NCI-H345 treated with DMSO at 0.1 percent for 48 hours (cell line): ENCODE measurements at regions not wholly inside any gene's neighbourhood (a gene's known extent, or its start where the extent isn't known, plus 50 kb on each side); places are given as distances from the start of the nearest gene placed in this dataset.

Experiments
- DNase-seq: peaks from one replicate; lab custom pipeline; 2025; ENCODE audit not compliant: unreplicated experiment; lab: John Stamatoyannopoulos, UW

DNA sequence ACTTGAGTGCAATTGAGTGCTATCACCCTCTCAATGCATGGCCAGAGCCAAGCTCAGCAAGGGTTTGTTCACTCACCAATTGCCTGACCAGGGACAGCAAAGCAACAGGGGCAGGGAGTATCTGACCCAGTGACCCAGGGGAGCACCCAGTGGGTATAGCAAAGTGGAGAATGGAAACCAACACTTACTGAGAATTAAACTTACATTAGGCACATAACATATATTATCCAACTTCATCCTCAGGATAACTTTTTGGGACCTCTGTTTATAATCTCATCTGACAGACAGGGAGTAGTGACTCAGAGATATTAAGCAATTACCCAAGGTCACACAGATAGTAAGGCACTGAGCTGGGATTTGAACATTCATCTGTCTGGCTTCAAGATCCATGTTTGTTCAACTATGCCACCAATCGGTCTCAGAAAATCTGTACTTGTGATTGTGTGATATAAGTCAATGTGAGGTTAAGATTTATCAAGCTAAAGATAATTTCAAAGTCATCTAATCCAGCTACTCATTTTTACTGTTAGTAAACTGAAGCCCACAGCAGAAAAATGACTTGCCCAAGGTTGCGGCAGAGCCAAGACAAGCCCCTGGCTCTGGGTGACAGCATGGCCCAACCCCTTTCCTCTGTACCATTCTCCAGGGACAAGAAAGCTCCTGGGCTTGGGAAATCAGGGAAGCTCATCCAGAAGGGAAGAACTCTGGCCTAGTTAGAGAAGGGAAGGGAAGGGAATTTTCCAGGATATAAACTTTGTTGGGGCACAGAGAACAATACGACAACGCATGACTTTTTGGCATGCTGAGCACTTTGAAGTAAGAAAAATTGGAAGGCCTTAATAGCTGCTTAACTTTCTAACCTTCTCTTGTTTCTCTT lies 138.0 kb upstream of the SMAD3 start:
- no peak for DNase-seq

DNA sequence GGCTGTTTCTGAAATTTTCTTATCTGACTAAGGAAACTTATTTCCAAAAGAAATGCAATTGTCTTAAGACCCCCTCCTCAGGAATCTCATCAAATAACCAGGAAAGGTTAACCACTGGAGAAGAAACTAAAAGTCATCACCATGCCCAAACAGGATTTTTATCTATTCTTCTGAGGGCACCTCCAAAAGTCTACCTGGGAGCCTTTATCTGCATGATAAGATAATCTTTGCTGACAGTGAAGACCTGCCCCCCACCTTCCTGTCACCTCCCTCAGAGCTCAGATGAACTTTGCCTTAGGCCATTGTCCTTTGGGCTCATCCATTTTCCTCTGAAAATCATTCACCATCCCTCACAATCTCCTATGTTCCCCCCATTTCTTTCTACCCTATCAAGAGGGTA lies 137.3 kb upstream of the SMAD3 start:
- DNase-seq = no peak

DNA sequence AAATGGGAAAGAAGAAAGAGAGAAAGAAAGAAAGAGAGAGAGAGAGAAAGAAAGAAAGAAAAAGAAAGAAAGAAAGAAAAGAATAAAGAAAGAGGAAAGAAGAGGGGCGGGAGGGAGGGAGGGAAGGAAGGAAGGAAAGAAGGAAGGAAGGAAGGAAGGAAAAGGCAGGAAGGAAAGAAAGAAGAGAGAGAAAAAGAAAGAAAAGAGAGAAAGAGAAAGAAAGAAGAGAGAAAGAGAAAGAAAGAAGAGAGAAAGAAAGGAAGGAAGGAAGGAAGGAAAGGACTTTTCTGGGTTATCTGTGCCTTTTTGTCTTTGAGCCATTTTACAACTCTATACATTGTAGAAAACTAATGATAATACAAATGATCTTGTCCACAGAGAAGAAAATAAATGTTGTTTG lies 136.6 kb upstream of the SMAD3 start:
- no peak for DNase-seq

DNA sequence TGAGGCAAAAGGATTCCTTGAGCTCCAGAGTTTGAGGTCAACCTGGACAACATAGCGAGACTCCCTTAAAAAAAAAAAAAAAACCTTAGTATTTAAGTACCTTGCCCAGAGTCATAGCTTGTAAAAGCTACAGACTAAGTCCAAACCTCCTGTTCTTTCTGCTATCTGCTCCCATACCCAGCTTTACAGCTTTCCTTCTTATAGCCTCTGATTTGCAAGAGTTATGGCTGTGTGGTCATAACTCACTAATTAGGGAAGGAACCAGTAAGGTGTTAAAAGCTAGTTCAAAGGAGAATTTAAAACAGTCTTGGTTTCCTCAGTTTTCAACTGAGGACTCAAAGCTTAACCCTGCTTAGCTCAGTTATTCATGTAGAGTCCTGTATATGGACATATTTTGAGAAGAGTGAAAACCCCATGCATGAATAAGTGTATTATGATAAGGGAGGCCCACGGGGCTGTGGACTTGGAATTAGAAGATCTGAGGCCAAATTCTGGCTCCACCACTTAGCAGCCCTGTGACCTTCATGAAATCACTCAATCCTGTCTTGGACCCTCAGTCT lies 135.5 kb upstream of the SMAD3 start:
- no peak for DNase-seq

DNA sequence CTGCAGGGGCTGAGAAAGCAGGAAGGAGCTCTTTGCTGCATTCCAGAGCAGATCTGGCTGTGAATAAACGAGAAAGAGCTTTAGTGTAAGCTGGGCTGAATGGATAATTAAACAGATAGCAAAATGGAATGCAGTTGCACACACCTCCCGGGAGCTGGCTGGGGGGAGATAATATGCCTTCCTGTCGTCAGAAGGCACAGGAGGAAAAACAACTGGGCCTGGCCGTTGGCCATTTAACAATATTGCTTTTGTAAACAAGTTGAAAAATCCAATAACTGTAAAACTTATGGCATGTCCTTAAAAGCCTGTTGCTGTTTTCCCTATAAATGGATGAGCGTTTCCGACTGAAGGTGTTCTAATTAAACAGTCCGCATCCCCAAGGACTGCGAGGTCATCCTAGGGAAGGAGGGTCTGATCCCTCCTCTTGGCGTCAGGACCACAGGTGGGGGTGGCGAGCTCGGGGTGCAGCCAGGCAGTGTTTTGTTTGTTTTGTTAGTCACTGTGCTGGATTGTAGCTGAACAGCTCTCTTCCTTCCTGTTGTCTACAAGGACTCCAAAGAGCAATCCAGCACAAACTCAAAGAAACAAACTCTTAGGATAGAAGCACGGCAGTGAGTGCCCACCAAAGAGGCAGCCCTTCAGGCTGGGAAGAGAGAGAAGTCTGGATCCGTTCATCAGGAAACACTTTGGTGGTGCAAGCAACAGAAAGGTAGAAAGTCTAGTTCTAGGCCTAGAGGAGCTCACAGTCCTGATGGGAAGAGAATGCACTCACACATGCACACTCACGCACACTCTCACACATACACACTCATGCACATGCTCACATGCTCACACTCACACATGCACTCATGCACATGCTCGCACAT lies 133.4 kb upstream of the SMAD3 start:
- no peak for DNase-seq

DNA sequence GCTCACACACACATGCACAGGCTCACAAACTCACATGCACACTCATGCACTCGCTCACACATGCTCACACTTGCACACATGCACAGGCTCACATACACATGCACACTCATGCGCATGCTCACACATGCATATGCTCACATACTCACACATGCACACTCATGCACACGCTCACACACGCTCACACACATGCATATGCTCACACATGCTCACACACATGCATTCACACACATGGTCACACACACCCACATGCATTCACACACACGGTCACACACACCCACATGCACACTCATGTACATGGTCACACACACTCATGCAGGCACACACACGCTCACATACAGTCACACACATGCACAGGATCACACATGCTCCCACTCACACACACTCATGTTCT lies 132.8 kb upstream of the SMAD3 start:
- DNase-seq = no peak

DNA sequence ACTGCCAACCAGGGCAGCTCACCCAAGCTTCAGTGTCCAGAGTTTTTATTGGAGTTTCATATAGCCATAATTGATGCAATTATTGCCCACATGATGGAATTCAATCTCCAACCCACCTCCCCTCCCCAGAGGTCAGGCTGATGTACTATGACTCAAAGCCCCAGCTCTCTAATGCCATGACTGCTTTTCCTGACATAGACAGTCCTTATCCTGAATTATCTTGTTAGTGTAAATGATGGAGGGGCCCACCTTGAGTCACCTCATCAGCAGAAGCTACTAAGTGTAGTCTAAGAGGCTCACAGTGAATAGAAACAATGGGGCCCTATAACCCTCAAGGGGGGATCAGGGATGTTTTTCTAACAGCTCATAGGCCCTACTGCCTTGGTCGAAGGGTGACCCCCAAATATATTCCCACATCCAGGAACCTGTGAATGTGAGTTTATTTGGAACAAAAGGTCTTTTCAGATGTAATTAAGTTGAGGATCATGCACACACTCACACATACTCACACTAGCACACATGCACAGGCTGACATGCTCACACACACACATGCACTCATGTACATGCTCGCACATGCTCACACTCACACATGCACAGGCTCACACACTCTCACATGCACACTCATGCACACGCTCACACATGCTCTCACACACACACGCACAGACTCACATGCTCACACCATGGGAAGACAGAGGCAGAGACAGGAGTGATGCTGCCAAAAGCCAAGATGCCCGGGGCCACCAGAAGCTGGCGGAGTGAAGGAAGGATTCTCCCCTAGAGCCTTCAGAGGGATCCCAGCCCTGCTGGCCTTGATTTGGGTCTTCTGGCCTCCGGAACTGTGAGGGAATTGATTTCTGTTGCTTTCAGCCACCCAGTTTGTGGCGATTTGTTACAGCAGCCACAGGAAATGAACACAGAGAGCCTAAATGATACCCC lies 131.2 kb upstream of the SMAD3 start:
- no peak for DNase-seq

DNA sequence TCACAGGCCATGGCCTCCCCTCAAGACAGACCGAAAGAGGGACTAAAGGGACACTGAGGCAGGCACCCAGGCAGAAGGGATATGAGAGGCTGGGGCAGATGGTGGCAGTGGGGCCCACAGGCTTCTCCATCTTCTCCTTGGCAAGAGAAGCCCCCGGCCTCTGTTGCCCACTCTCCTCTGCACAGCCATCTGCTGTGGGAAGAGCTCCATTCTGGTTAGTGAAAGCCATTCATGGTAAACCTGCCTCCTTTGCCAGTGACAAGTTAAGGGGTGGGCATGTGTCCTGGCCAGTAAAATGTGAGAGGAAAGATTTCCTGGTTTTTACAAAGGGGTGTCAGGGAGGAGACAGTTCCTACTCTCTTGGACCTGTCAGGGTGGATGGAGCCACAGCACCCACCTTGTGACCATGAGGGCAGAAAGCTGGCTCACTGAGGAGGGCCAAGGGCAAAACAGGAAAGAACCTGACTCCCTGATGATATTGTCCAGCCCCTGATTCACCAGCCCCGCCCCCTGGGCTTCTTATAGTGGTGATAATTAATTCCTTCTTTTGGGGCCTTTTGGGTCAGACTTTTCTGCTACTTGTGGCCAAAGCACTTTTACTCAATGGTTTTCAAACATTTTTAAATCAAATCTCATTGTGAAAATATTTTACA lies 130.4 kb upstream of the SMAD3 start:
- no peak for DNase-seq

DNA sequence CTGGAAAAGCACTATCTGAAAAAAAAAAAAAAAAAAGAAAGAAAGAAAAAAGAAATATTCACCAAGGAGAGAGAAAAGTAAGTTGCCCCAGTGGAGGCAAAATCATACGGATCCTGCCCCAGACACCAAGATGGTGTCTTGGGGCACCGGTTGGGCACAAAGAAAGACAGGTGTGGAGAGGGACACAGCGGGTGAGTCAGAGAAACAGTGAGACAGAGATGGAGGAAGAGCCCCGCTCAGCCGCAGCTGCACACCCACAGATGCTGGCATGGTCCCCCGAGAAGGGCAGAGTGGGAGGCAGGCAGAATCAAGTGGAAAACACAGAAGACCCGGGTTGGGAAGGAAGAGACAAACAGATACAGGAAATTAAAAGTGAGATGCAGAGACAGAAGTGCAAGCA lies 129.7 kb upstream of the SMAD3 start:
- no peak for DNase-seq

DNA sequence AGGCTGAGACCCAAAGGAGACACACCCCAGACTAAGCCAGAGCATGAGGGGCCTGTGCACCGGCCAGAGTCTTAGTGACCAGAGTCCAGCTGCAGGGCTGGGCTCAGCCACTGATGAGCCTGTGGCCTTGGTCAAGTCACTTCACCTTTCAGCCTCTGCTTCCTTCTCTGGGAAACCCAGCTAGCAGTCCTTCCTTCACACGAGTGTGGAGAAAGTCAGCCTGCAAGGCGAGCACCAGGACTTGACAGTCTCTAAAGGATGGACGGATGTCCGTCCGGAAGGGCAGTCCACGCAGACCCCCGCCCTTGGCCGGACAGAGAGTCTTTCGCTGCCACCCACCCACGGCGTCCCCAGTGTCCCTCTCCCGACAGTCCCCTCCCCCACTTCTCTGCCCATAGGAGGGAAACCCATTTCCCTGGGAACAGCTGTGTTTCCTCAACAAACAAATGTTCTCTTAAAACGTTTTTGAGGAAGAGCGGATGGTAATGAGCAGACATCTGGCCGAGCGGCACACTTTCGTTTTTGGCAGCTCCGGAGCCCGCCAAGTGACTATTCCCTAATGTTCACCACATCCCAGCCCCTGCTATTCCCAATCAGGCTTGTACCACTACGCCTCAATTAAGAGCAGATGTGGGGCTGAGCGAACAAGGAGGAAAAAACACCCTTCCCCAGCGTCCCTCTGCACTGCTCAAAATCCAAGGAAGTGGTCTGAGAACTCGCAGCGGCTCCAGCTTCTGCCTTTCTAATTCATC lies 129.1 kb upstream of the SMAD3 start:
- DNase-seq = no peak

DNA sequence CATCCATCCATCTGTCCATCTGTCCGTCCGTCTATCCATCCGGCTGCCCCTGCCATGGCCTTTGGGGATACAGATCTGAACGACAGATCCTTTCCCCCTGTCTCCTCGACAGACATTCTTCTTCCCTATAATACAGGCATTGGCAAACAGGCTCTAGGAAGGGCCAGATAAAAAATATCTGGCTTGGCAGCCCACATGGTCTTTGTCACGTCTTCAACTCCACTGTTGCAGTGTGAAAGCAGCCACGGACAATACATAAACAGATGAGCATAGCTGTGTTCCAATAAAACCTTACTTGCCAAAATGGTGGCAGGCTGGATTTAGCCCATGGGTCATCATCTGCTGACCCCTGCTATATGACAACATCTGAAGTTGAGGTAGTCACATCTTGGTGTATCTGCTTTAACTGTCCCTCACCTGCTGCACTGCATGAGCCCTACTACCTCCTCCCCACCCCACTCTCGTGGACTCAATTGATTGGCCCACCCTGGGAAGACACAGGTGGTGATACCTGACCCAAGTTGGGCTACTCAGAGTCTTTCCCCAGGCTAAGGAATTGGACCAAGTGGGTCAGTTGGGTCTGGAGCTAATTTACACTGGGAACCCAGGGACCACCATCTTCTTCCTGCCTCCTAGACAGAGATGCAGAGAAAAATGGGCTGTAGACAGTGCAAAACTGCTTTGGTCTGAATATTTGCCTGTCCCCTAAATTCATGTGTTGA lies 128.4 kb upstream of the SMAD3 start:
- no peak for DNase-seq

DNA sequence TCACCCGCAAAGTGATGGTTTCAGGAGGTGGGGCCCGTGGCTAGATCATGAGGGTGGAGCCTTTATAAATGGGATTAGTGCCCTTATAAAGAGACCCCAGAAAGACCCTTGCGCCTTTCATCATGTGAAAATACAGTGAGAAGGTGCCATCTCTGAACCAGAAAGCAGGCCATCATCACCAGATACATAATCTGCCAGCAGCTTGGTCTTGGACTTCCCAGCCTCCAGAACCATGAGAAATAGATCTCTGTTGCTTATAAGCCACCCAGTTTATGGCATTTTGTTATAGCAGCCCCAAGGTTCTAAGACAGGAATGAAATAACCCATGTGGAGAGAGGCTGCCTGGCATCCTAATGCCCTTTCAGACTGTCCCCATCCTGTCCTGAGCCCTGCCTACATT lies 127.8 kb upstream of the SMAD3 start:
- no peak for DNase-seq

DNA sequence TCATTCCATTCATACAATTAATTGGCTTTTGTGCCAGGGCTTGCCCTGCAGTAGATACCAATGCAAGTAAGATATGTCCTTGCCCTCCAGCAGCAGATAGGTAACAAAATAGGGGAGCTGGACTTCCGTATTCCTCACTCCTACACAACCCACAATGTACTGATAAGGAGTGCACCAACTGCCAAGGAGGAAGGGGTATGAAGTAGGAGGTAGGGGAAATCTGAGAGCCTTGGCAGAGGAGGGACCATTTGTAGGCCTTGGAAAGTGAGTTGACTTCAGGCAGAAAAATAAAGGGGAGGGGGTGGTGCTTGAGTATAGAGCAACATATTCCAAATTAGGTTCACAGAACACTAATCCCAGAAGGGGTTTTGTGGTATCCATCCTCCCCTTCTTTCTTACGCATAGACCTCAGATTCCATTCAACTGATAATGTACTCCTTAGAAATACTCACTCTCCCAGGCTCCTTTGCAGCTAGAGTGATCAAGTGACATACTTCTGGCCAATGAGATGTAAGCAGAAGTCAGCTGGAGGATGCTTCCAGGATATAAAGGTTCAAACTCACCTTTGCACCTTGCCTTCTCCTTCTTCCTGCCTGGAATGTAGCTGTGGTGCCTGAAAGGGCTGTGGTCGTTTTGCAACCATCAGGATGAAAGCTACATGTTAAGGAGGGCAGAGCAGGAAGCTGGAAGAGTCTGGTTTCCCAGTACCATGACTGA lies 127.1 kb upstream of the SMAD3 start:
- no peak for DNase-seq

DNA sequence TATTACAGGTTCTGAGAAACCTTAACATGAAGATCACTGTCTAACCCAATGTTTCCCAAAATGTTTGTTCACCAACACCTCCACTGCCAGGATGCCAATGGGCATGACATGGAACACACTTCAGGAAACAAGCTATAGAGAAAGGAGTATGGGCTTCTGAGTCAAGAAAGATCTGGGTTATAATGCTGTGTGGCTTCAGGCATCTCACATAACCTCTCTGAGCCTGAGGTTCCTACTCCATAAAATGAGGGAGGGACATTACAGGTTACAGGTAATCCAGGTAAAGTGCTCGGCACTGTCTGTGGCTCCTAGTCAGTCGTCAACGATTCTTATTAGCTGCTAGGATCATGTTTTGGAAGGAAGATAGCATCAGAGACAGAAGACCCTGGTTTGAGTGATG lies 126.4 kb upstream of the SMAD3 start:
- no peak for DNase-seq

DNA sequence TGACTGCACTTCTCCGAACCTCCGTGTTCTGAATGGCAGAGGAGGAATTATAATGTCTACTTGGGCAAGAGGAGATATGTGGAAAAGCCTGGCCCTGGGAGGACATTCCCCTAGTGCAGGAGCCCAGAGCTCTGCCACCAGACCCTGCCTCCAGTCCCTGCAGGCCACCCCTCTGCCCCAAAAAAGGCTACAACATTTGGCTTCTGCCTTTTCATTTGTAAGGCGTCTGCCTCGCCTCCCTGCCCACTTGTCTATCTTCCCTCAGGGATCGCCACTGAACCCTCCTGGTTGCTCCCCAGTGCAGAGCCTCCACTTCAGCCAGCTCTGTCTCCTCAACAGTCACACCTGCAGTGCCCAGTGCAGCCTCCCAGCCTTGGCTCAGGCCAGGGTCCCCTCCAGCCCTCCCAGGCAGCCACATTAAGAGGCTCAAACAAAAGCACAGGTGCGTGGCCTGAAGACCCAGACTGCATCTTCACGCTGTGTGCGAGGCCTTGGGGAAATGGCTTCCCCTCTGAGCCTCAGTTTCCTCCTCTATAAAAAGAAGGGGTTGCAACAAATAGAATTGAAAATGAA lies 125.9 kb upstream of the SMAD3 start:
- DNase-seq = no peak

DNA sequence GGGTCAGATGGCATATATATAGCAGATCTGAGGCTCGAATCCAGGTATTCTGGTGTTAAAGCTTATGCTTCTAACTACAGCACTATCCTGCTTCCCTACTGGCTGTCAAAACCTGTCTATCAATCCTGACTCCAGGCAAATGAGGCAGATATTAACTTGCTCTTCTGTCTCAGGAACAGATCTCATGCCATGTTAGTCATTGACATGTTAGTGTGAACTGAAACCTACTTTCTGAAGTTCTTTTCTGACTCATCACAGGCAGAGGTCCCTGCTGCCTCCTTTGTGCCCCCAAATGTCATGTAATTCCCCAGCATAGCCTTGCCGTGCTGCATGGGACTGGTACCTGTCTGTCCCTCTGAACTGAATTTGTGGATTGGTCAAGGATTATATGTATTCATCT lies 125.0 kb upstream of the SMAD3 start:
- DNase-seq = no peak

DNA sequence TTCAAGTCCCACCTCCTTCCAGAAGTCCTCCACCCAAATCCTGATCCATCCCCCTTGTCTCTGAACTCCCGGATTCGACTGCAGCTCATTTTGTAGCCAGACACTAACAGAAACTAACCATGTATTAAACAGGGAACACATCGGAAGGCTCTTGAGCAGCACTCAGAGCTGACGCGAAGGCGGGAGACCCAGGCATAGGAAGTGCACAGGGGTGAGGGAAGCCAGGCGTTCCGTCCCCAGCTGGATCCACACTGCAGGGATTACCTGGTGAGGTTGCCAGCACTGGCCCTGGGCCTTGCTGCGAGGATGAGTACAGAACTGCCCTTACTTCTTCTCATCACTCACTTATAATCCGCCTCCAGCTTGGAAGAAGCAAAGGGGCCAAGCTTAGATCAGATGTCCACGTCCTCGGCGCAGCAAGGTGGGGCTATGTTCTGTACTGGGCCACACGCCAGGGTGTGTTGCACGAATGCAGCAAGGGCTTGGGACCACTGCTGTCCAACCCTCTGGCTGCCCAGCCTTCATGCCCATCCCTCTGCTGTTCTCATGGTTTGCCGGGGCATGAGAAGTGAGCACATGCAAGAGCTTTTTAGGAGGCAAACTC lies 124.2 kb upstream of the SMAD3 start:
- DNase-seq = no peak

DNA sequence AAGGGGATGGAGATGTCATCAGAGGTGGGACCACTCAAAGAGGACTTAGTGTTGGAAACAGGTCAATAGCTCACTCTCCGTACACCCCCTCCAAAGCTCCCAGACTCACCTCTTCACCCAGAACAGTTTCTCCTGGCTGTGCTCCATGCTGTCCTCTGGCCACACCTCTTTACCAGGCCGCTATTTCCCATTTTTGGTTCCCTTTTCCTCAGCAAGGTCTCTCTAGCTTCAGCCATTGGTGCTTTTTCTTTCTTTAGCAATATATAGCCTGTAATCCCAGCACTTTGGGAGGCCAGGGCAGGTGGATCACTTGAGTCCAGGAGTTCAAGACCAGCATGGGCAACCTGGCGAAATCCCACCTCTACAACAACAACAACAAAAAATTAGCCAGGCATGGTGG lies 123.6 kb upstream of the SMAD3 start:
- no peak for DNase-seq
